ENCODE measurements at regions not wholly inside any gene's neighbourhood (a gene's known extent, or its start where the extent isn't known, plus 50 kb on each side); places are given as distances from the start of the nearest gene placed in this dataset.

- Histone ChIP-seq H3K36me3 (ENCODE audit: insufficient read depth, low read length) (no peaks in the 10 kb centered on the region), H3K4me1 (ENCODE audit: insufficient read depth, low read length) (no peaks in the 10 kb centered on the region), H3K27ac (ENCODE audit: low read depth, low read length) (no peak overlapping the region), H3K9me3 (ENCODE audit: low read length) (no peaks in the 10 kb centered on the region), H3K27me3 (ENCODE audit: insufficient read depth, low read length, poor library complexity, severe bottlenecking) (no peaks in the 10 kb centered on the region), H3K4me3 (ENCODE audit: low read length) (no peak overlapping the region)
- H3K4me1 Mint-ChIP-seq, result peaks cover 0 to 9% (median 6%) of the 10 kb centered on the region in 3 donors
- no peak overlapping the region for H3K27ac Mint-ChIP-seq
- POLR2A ChIA-PET, result no interaction called here
- CTCF ChIA-PET, result no interaction called here
- no peaks in the 10 kb centered on the region for H3K36me3 Mint-ChIP-seq
- H3K27me3 Mint-ChIP-seq, result peaks cover 0 to 7% of the 10 kb centered on the region in 2 donors
- H3K4me3 Mint-ChIP-seq, result no peak overlapping the region
- H3K9me3 Mint-ChIP-seq, result no peaks in the 10 kb centered on the region
- no peak for DNase-seq
Measured at GRCh38 chr22:48632646-48633246, 1194.9 kb downstream of the BRD1 start.

GRCh38 chr22:48631288-48631863 lies 1196.3 kb downstream of the BRD1 start:
- DNase-seq, result no peak
- H3K4me3 Mint-ChIP-seq, result no peak overlapping the region
- peaks cover 0 to 5% of the 10 kb centered on the region in 2 donors for H3K27me3 Mint-ChIP-seq
- H3K9me3 ChIP-seq (ENCODE audit: low read length), result no peaks in the 10 kb centered on the region
- H3K4me1 Mint-ChIP-seq, result peaks cover 0 to 8% (median 5%) of the 10 kb centered on the region in 3 donors
- no peak overlapping the region for H3K4me3 ChIP-seq (ENCODE audit: low read length)
- no peaks in the 10 kb centered on the region for H3K36me3 ChIP-seq (ENCODE audit: insufficient read depth, low read length)
- ChIA-PET CTCF (no interaction called here), POLR2A (no interaction called here)
- H3K4me1 ChIP-seq (ENCODE audit: insufficient read depth, low read length), result no peaks in the 10 kb centered on the region
- no peaks in the 10 kb centered on the region for H3K36me3 Mint-ChIP-seq
- no peaks in the 10 kb centered on the region for H3K9me3 Mint-ChIP-seq
- H3K27ac Mint-ChIP-seq, result no peak overlapping the region
- no peak overlapping the region for H3K27ac ChIP-seq (ENCODE audit: low read depth, low read length)
- no peaks in the 10 kb centered on the region for H3K27me3 ChIP-seq (ENCODE audit: insufficient read depth, low read length, poor library complexity, severe bottlenecking)

- no peaks in the 10 kb centered on the region for H3K9me3 ChIP-seq (ENCODE audit: low read length)
- CTCF ChIA-PET, result no interaction called here
- no peak overlapping the region for H3K4me3 ChIP-seq (ENCODE audit: low read length)
- H3K4me1 ChIP-seq (ENCODE audit: insufficient read depth, low read length), result no peaks in the 10 kb centered on the region
- Mint-ChIP-seq H3K9me3 (no peaks in the 10 kb centered on the region), H3K27me3 (peaks cover 0 to 5% of the 10 kb centered on the region in 2 donors), H3K36me3 (no peaks in the 10 kb centered on the region), H3K27ac (no peak overlapping the region), H3K4me3 (no peak overlapping the region), H3K4me1 (peaks cover 0 to 3% (median 1%) of the 10 kb centered on the region in 3 donors)
- no peaks in the 10 kb centered on the region for H3K36me3 ChIP-seq (ENCODE audit: insufficient read depth, low read length)
- H3K27me3 ChIP-seq (ENCODE audit: insufficient read depth, low read length, poor library complexity, severe bottlenecking), result no peaks in the 10 kb centered on the region
- no peak for DNase-seq
- POLR2A ChIA-PET, result no interaction called here
- no peak overlapping the region for H3K27ac ChIP-seq (ENCODE audit: low read depth, low read length)
Measured at GRCh38 chr22:48630848-48631247, 1196.8 kb downstream of the BRD1 start.

- H3K27me3 ChIP-seq (ENCODE audit: insufficient read depth, low read length, poor library complexity, severe bottlenecking), result no peaks in the 10 kb centered on the region
- H3K9me3 Mint-ChIP-seq, result no peaks in the 10 kb centered on the region
- H3K4me3 ChIP-seq (ENCODE audit: low read length), result no peak overlapping the region
- H3K27ac ChIP-seq (ENCODE audit: low read depth, low read length), result no peak overlapping the region
- no peaks in the 10 kb centered on the region for H3K9me3 ChIP-seq (ENCODE audit: low read length)
- H3K27ac Mint-ChIP-seq, result no peak overlapping the region
- no peaks in the 10 kb centered on the region for H3K4me1 Mint-ChIP-seq
- DNase-seq, result no peak
- no peak overlapping the region for H3K4me3 Mint-ChIP-seq
- ChIA-PET CTCF (no interaction called here), POLR2A (no interaction called here)
- peaks cover 0 to 5% of the 10 kb centered on the region in 2 donors for H3K27me3 Mint-ChIP-seq
- H3K4me1 ChIP-seq (ENCODE audit: insufficient read depth, low read length), result no peaks in the 10 kb centered on the region
- no peaks in the 10 kb centered on the region for H3K36me3 Mint-ChIP-seq
- no peaks in the 10 kb centered on the region for H3K36me3 ChIP-seq (ENCODE audit: insufficient read depth, low read length)
Measured at GRCh38 chr22:48630433-48630754, 1197.3 kb downstream of the BRD1 start.

DNA sequence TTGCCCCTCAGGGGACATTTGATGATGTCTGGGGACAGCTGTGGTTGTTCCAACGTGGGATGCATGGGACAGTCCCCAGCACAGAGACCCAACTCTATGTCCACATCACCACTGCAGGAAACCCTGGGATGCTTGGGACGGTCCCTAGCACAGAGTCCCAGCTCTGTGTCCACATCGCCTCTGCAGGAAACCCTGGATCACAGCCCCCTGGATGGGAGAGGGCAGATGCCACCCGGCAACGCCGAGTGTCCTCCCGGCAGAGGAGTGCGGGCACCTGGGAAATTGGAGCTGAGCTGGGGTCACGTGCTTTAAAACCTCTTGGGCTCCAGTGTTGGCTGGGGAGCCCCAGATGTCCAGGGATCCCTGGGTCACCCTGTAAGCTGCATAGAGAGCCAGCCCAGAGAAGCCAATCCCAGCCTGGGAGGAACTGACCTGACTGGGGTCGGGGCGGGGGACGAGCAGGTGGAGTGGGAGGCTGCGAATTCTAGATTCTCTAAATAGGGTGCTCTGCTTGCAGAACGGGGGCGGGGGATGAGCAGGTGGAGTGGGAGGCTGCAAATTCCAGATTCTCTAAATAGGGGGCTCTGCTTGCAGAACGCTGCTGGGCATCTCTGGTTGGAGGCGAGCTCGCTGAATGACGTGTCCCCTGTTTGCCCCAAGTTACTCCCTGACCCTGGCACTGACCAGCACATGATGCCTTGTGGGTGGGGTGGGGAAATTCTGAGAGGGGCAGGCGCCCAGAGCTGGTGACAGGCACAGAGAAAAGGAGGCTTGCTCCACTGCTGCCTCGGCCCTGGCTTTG lies 1197.8 kb downstream of the BRD1 start:
- Mint-ChIP-seq H3K9me3 (no peaks in the 10 kb centered on the region), H3K4me3 (no peak overlapping the region), H3K4me1 (no peaks in the 10 kb centered on the region), H3K27me3 (peaks cover 0 to 5% of the 10 kb centered on the region in 2 donors), H3K36me3 (no peaks in the 10 kb centered on the region), H3K27ac (no peak overlapping the region)
- POLR2A ChIA-PET, result no interaction called here
- Histone ChIP-seq H3K27ac (ENCODE audit: low read depth, low read length) (no peak overlapping the region), H3K4me1 (ENCODE audit: insufficient read depth, low read length) (no peaks in the 10 kb centered on the region), H3K4me3 (ENCODE audit: low read length) (no peak overlapping the region), H3K36me3 (ENCODE audit: insufficient read depth, low read length) (no peaks in the 10 kb centered on the region), H3K27me3 (ENCODE audit: insufficient read depth, low read length, poor library complexity, severe bottlenecking) (no peaks in the 10 kb centered on the region), H3K9me3 (ENCODE audit: low read length) (no peaks in the 10 kb centered on the region)
- DNase-seq, result no peak
- CTCF ChIA-PET, result no interaction called here

- Histone ChIP-seq H3K4me1 (ENCODE audit: insufficient read depth, low read length) (no peaks in the 10 kb centered on the region), H3K4me3 (ENCODE audit: low read length) (no peak overlapping the region), H3K27me3 (ENCODE audit: insufficient read depth, low read length, poor library complexity, severe bottlenecking) (no peaks in the 10 kb centered on the region), H3K36me3 (ENCODE audit: insufficient read depth, low read length) (no peaks in the 10 kb centered on the region), H3K27ac (ENCODE audit: low read depth, low read length) (no peak overlapping the region), H3K9me3 (ENCODE audit: low read length) (no peaks in the 10 kb centered on the region)
- Mint-ChIP-seq H3K4me1 (no peaks in the 10 kb centered on the region), H3K36me3 (no peaks in the 10 kb centered on the region), H3K9me3 (no peaks in the 10 kb centered on the region), H3K27ac (no peak overlapping the region), H3K4me3 (no peak overlapping the region), H3K27me3 (peaks cover 0 to 5% of the 10 kb centered on the region in 2 donors)
- ChIA-PET POLR2A (no interaction called here), CTCF (no interaction called here)
- DNase-seq, result no peak
Measured at GRCh38 chr22:48628891-48629543, 1198.7 kb downstream of the BRD1 start.

DNA sequence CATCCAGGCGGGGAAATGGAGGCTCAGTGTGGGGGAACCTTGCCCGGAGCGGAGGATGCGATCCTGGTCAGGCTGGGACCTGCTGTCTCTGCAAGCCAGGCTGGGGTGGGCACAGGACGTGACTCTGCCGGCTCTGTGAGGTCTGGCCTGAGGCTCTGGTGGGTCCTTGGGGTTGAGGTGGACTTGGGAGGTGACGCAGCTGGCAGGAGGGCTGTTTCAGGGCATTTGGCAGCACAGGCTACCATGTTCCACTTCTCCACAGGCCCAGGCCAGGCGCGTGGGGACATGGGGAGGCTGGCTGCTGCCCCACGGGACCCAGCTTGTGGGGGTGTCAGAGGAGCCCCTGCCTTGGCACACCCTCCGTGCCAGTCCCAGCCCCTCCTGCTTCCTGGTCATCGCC lies 1199.7 kb downstream of the BRD1 start:
- no peaks in the 10 kb centered on the region for H3K9me3 ChIP-seq (ENCODE audit: low read length)
- Mint-ChIP-seq H3K4me3 (no peak overlapping the region), H3K9me3 (no peaks in the 10 kb centered on the region), H3K27ac (no peak overlapping the region), H3K36me3 (no peaks in the 10 kb centered on the region), H3K27me3 (peaks cover 0 to 3% of the 10 kb centered on the region in 2 donors), H3K4me1 (no peaks in the 10 kb centered on the region)
- no peaks in the 10 kb centered on the region for H3K4me1 ChIP-seq (ENCODE audit: insufficient read depth, low read length)
- no peak for DNase-seq
- H3K4me3 ChIP-seq (ENCODE audit: low read length), result no peak overlapping the region
- H3K27ac ChIP-seq (ENCODE audit: low read depth, low read length), result no peak overlapping the region
- H3K36me3 ChIP-seq (ENCODE audit: insufficient read depth, low read length), result no peaks in the 10 kb centered on the region
- ChIA-PET POLR2A (no interaction called here), CTCF (no interaction called here)
- H3K27me3 ChIP-seq (ENCODE audit: insufficient read depth, low read length, poor library complexity, severe bottlenecking), result no peaks in the 10 kb centered on the region

DNA sequence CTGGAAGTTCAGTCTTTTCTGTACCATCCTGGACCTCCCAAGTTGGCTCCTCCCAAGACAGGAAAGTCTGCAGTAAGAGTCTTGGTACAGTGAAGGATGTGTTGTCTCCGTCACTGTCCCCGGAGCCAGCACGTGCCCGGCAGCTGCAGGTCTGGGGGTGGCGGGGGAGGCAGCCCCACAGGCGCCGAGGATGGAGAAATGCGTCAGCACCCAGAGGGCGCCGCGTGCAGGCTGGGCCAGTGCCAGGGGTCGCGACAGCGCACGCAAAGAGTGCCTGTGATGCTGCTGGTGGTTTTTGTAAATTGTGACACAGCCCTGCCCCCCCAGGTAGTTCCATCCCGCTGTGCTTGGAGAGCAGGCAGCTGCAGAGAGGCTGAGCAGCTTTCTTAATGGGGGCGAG lies 1200.5 kb downstream of the BRD1 start:
- peaks cover 0 to 5% of the 10 kb centered on the region in 2 donors for H3K27me3 Mint-ChIP-seq
- no peaks in the 10 kb centered on the region for H3K36me3 ChIP-seq (ENCODE audit: insufficient read depth, low read length)
- CTCF ChIA-PET, result no interaction called here
- no peaks in the 10 kb centered on the region for H3K27me3 ChIP-seq (ENCODE audit: insufficient read depth, low read length, poor library complexity, severe bottlenecking)
- POLR2A ChIA-PET, result no interaction called here
- H3K4me3 ChIP-seq (ENCODE audit: low read length), result no peak overlapping the region
- no peak overlapping the region for H3K4me3 Mint-ChIP-seq
- H3K27ac Mint-ChIP-seq, result no peak overlapping the region
- no peak for DNase-seq
- H3K36me3 Mint-ChIP-seq, result no peaks in the 10 kb centered on the region
- H3K27ac ChIP-seq (ENCODE audit: low read depth, low read length), result no peak overlapping the region
- no peaks in the 10 kb centered on the region for H3K4me1 Mint-ChIP-seq
- no peaks in the 10 kb centered on the region for H3K9me3 ChIP-seq (ENCODE audit: low read length)
- no peaks in the 10 kb centered on the region for H3K4me1 ChIP-seq (ENCODE audit: insufficient read depth, low read length)
- H3K9me3 Mint-ChIP-seq, result no peaks in the 10 kb centered on the region

All from CD8-positive, alpha-beta memory T cell (primary cell).